Erythroblast (primary cell): ENCODE measurements at regions not wholly inside any gene's neighbourhood (a gene's known extent, or its start where the extent isn't known, plus 50 kb on each side); places are given as distances from the start of the nearest gene placed in this dataset.

Source experiments
- DNase-seq, 2 experiments: peaks; one replicate each; lab custom pipeline; 2025; lab: John Stamatoyannopoulos, UW
- GATA1 ChIP-seq: IDR thresholded peaks from 2 replicates; pipeline ENCODE4 v1.6.1; 2011; ENCODE audit warnings: low read depth, mild to moderate bottlenecking, control low read depth, low read length, moderate library complexity
- POLR2A ChIP-seq: IDR thresholded peaks from 2 replicates; pipeline ENCODE4 v1.6.1; 2011; ENCODE audit warnings: mild to moderate bottlenecking, low read length

- no peak for DNase-seq
- no peak for TF ChIP-seq POLR2A
- no peak for TF ChIP-seq GATA1
Measured at GRCh38 chr7:32318300-32319011, 171.7 kb downstream of the LSM5 start.

GRCh38 chr7:32316839-32317238, 173.3 kb downstream of the LSM5 start:
- TF ChIP-seq POLR2A: no peak
- no peak for TF ChIP-seq GATA1
- no peak for DNase-seq

- no peak for DNase-seq
- TF ChIP-seq GATA1 (no peak), POLR2A (no peak)
Measured at GRCh38 chr7:32314761-32315160, 175.4 kb downstream of the LSM5 start.

- TF ChIP-seq GATA1 (no peak), POLR2A (no peak)
Measured at GRCh38 chr7:32301427-32301826, 188.8 kb downstream of the LSM5 start.

GRCh38 chr7:32299133-32299702, 191.0 kb downstream of the LSM5 start:
- DNase-seq: no peak
- no peak for TF ChIP-seq POLR2A
- TF ChIP-seq GATA1: no peak

More at GRCh38 chr7:32301427-32301826, 188.8 kb downstream of the LSM5 start:
- no peak for DNase-seq

GRCh38 chr7:32298408-32299132, 191.6 kb downstream of the LSM5 start:
- TF ChIP-seq GATA1 (no peak), POLR2A (no peak)
- DNase-seq: no peak

GRCh38 chr7:32293833-32294232, 196.3 kb downstream of the LSM5 start:
- DNase-seq: no peak
- TF ChIP-seq POLR2A (no peak), GATA1 (no peak)

- DNase-seq: no peak
- TF ChIP-seq POLR2A (no peak), GATA1 (no peak)
Measured at GRCh38 chr7:32289651-32290414, 200.3 kb downstream of the LSM5 start.

- DNase-seq: no peak
- TF ChIP-seq GATA1 (no peak), POLR2A (no peak)
Measured at GRCh38 chr7:32285698-32286097, 204.5 kb downstream of the LSM5 start.

GRCh38 chr7:32283546-32283945, 206.6 kb downstream of the LSM5 start:
- TF ChIP-seq GATA1: no peak
- no peak for TF ChIP-seq POLR2A
- DNase-seq: no peak

GRCh38 chr7:32279500-32279899, 209.3 kb upstream of the PDE1C start:
- TF ChIP-seq POLR2A: no peak
- TF ChIP-seq GATA1: no peak
- DNase-seq: no peak

GRCh38 chr7:32275216-32276009, 205.2 kb upstream of the PDE1C start:
- TF ChIP-seq GATA1 (no peak), POLR2A (no peak)

GRCh38 chr7:32273297-32273696, 203.1 kb upstream of the PDE1C start:
- DNase-seq: no peak

More at GRCh38 chr7:32275216-32276009, 205.2 kb upstream of the PDE1C start:
- DNase-seq: no peak

GRCh38 chr7:32266932-32267475, 196.8 kb upstream of the PDE1C start:
- TF ChIP-seq POLR2A: no peak
- no peak for TF ChIP-seq GATA1
- DNase-seq: no peak

More at GRCh38 chr7:32273297-32273696, 203.1 kb upstream of the PDE1C start:
- TF ChIP-seq GATA1 (no peak), POLR2A (no peak)
